Esophagus squamous epithelium (tissue), 5 donors: ENCODE measurements at regions not wholly inside any gene's neighbourhood (a gene's known extent, or its start where the extent isn't known, plus 50 kb on each side); places are given as distances from the start of the nearest gene placed in this dataset.

ENCODE experiments used
- DNase-seq: peaks from one replicate; lab custom pipeline; 2025; lab: John Stamatoyannopoulos, UW
- H3K27ac ChIP-seq, 4 donors: fragments of 200-600 bp; sonication (generic); one replicate each; pipeline ENCODE4 v1.5.1; 2016 to 2019; ENCODE audit warnings: mild to moderate bottlenecking in 1 of 4
- H3K27me3 ChIP-seq, 4 donors: fragments of 200-600 bp; sonication (generic); 1 replicate in 3 of 4; 2 replicates in 1 of 4; pipeline versions ENCODE4 v1.5.1 to v1.6.0; 2017 to 2021; ENCODE audit warnings: antibody characterized with exemption in 1 of 4
- H3K36me3 ChIP-seq, 3 donors: fragments of 200-600 bp; sonication (generic); one replicate each; pipeline ENCODE4 v1.5.1; 2016 to 2019
- H3K4me1 ChIP-seq, 3 donors: fragments of 200-600 bp; sonication (generic); one replicate each; pipeline ENCODE4 v1.5.1; 2017 to 2019
- H3K4me3 ChIP-seq, 4 donors: fragments of 200-600 bp; sonication (generic); 1 replicate in 3 of 4; 2 replicates in 1 of 4; pipeline ENCODE4 v1.5.1; 2016 to 2019; ENCODE audit warnings: mild to moderate bottlenecking in 2 of 4, moderate library complexity in 1 of 4
- H3K9me3 ChIP-seq, 3 donors: fragments of 200-600 bp; sonication (generic); one replicate each; pipeline ENCODE4 v1.5.1; 2016 to 2019
- POLR2A ChIP-seq, 4 donors: fragments of 450-650 bp; IDR thresholded peaks; one replicate each; pipeline ENCODE4 v1.6.1; 2017; ENCODE audit warnings: antibody characterized with exemption in 4 of 4, mild to moderate bottlenecking in 4 of 4, moderate library complexity in 3 of 4
- WGBS, 2 donors: methylation state at CpG; one replicate each; pipeline ENCODE4 v1.1.5; 2018; 5-methylcytosine and 5-hydroxymethylcytosine counted together
- intact Hi-C: fragments of 100-400 bp; cut with DNase I; formaldehyde crosslinking; loops from one replicate; pipeline ENCODE4 v1.15.0; 2022
- TF ChIP-seq, protein P1 (sequence below), 6 experiments: fragments of 450-650 bp in 4 of 6; fragments of 200-600 bp in 2 of 6; sonication (generic) in 2 of 6; IDR thresholded peaks; one replicate each; pipeline ENCODE4 v1.5.1; 2016 to 2019; ENCODE audit warnings: antibody characterized with exemption in 6 of 6, mild to moderate bottlenecking in 4 of 6, moderate library complexity in 4 of 6
- donor health status: DM: yes; HTN: yes; CAD: no.

DNA sequence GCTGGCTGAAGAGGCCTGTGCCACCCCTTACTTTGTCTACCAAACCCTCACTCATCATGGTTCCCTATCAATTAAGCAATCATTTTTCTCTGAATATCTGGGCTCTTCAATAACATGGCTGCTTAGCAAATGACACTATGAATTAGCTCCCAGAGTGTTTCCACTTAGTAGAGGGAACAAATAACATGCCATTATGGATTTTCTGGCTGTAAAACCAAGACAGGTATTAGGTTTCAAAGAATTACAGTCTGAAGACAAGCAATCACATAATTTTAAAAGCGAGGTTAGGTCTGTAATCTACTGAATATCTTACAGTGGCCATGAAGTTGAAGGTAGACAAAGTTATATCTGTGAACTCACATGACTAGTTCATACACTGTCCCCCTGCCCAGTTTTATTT lies 220.8 kb upstream of the PHYHIPL start:
- WGBS, 2 donors, result 74 to 80% methylated on average over 1 of the region's 1 CpG
- no peak for DNase-seq
- intact Hi-C loops, result no loop called here
- H3K9me3 ChIP-seq, result no peaks in the 10 kb centered on the region
- H3K36me3 ChIP-seq, result no peaks in the 10 kb centered on the region
- peaks cover 0 to 20% (median 2%) of the 10 kb centered on the region in 3 donors for H3K4me1 ChIP-seq
- H3K27ac ChIP-seq, result no peak overlapping the region
- TF ChIP-seq, protein P1, sequence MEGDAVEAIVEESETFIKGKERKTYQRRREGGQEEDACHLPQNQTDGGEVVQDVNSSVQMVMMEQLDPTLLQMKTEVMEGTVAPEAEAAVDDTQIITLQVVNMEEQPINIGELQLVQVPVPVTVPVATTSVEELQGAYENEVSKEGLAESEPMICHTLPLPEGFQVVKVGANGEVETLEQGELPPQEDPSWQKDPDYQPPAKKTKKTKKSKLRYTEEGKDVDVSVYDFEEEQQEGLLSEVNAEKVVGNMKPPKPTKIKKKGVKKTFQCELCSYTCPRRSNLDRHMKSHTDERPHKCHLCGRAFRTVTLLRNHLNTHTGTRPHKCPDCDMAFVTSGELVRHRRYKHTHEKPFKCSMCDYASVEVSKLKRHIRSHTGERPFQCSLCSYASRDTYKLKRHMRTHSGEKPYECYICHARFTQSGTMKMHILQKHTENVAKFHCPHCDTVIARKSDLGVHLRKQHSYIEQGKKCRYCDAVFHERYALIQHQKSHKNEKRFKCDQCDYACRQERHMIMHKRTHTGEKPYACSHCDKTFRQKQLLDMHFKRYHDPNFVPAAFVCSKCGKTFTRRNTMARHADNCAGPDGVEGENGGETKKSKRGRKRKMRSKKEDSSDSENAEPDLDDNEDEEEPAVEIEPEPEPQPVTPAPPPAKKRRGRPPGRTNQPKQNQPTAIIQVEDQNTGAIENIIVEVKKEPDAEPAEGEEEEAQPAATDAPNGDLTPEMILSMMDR (IDR thresholded peaks at IDR 0.05), result no peak
- no peak for TF ChIP-seq POLR2A (IDR thresholded peaks at IDR 0.05)
- H3K4me3 ChIP-seq, result no peak overlapping the region
- no peaks in the 10 kb centered on the region for H3K27me3 ChIP-seq

DNA sequence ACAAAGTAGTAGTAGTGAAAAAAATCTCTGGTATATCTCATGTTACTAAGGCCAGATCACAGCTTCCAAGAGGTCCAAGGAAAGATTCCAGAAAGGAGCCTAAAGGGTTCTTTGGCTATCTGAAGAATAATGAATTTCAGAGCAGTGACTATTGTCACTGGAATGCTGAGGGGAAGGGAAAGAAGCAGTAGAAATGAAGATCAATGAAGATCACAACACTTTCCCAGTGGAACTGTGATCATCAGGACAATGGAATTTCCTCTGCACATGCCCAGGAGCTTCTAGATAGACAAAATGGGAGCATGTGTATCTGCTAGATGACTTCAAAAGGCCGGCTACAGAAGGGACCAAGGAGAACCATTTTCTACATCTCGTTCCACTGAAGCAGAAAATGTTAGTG lies 219.5 kb upstream of the PHYHIPL start:
- peaks cover 0 to 12% (median 0%) of the 10 kb centered on the region in 3 donors for H3K4me1 ChIP-seq
- DNase-seq, result no peak
- H3K9me3 ChIP-seq, result no peaks in the 10 kb centered on the region
- intact Hi-C loops, result no loop called here
- 69 to 72% methylated on average over 2 of the region's 2 CpGs for WGBS, 2 donors
- H3K36me3 ChIP-seq, result no peaks in the 10 kb centered on the region
- no peak overlapping the region for H3K4me3 ChIP-seq
- H3K27me3 ChIP-seq, result no peaks in the 10 kb centered on the region
- TF ChIP-seq POLR2A (IDR thresholded peaks at IDR 0.05), result no peak
- TF ChIP-seq, protein P1 (IDR thresholded peaks at IDR 0.05), result no peak
- no peak overlapping the region for H3K27ac ChIP-seq

DNA sequence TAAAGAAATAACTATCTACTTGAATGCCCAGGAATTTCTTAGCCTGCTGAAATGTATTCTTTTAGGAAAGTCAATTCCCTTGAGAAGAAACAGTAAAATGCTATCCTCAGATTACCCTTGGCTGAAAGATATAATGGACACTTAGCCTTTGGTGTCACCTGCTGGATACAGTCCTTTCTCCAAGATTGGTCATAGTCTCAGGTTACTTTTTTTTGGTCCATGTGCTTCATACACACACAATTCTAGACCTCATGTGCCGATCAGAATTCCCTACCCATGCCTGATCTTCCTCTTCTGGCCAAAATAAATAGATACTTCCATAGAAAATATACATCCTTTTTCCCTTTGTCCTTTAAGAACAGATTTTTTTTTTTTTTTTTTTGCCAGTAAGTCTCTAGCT lies 218.9 kb upstream of the PHYHIPL start:
- TF ChIP-seq, protein P1 (IDR thresholded peaks at IDR 0.05), result no peak
- no peak for TF ChIP-seq POLR2A (IDR thresholded peaks at IDR 0.05)
- no peaks in the 10 kb centered on the region for H3K9me3 ChIP-seq
- H3K4me3 ChIP-seq, result no peak overlapping the region
- no peak overlapping the region for H3K27ac ChIP-seq
- no peaks in the 10 kb centered on the region for H3K27me3 ChIP-seq
- H3K4me1 ChIP-seq, result peaks cover 0 to 6% (median 0%) of the 10 kb centered on the region in 3 donors
- H3K36me3 ChIP-seq, result no peaks in the 10 kb centered on the region
- DNase-seq, result no peak
- intact Hi-C loops, result no loop called here
- 66 to 90% methylated on average over 1 of the region's 1 CpG for WGBS, 2 donors

DNA sequence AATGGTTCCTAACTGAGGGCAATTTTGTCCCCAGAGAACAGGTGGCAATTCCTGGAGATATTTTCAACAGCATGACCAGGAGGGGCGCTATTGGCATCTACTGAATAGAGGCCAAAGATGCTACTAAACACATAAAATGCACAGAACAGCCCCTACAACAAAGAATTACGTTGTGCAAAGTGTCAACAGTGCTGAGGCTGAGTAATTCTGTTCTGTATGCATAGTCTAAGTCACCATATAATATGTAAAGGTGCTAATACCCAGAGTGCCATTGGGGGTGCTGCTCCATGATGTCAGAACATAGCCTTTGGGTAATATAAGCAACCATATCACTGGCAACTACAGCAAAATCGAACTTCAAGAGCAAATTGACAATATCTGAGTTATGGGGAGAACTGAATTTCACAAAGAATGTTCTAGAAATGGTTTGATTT lies 213.3 kb upstream of the PHYHIPL start:
- H3K4me3 ChIP-seq, result no peak overlapping the region
- DNase-seq, result no peak
- no peak overlapping the region for H3K27ac ChIP-seq
- H3K4me1 ChIP-seq, result no peaks in the 10 kb centered on the region
- no peaks in the 10 kb centered on the region for H3K36me3 ChIP-seq
- TF ChIP-seq, protein P1 (IDR thresholded peaks at IDR 0.05), result no peak
- no peak for TF ChIP-seq POLR2A (IDR thresholded peaks at IDR 0.05)
- 33 to 35% methylated on average over 3 of the region's 3 CpGs for WGBS, 2 donors
- intact Hi-C loops, result no loop called here
- no peaks in the 10 kb centered on the region for H3K27me3 ChIP-seq
- H3K9me3 ChIP-seq, result no peaks in the 10 kb centered on the region

DNA sequence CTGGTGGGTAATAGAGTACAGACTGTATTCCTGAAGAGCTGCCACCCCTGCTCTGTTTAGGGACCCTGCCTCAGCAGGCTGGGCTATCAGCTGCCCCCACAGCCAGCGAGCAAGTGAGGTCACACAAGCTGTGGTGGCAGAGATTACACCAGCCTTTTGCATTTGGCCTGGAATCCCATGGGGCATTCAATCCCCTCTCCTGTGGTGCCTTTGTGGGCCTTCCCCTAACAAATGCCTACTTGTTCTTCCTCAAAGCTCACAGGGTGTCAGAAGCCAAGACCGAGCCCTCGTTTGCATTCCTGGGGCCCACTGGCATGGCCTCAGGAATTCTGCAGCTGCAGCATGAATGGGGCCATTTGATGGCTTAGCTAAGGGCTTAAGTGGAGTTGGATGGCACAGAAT lies 212.7 kb upstream of the PHYHIPL start:
- DNase-seq, result no peak
- 29% methylated on average over 1 of the region's 3 CpGs; no CpG with 5 or more reads in 1 of the 2 donors for WGBS, 2 donors
- H3K9me3 ChIP-seq, result no peaks in the 10 kb centered on the region
- no peaks in the 10 kb centered on the region for H3K4me1 ChIP-seq
- intact Hi-C loops, result no loop called here
- H3K4me3 ChIP-seq, result no peak overlapping the region
- no peaks in the 10 kb centered on the region for H3K27me3 ChIP-seq
- TF ChIP-seq, protein P1 (IDR thresholded peaks at IDR 0.05), result no peak
- no peak for TF ChIP-seq POLR2A (IDR thresholded peaks at IDR 0.05)
- H3K27ac ChIP-seq, result no peak overlapping the region
- H3K36me3 ChIP-seq, result no peaks in the 10 kb centered on the region
